ENCODE measurements at regions not wholly inside any gene's neighbourhood (a gene's known extent, or its start where the extent isn't known, plus 50 kb on each side); places are given as distances from the start of the nearest gene placed in this dataset.

DNA sequence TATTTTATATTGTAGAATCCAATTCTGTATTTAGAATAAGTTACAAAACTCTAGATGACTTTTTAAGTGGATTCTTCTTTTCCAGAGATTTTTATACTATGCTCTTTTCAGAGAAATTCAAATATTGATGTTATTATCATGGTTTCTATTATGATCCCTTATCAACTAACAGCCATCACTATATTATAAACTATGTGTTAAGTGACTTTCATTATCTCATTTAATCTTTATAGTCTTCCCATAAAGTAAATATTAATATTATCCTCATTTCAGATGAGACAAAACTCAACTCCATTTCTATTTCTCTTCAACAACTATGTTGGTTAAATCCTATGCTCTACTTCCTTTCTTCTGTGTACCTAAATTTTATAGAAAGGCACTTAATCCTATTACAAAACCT, 132.6 kb downstream of the ANKRD50 start:
- Histone ChIP-seq H3K27ac (ENCODE audit: low read length) (no peak overlapping the region), H3K4me2 (ENCODE audit: low read depth, low read length) (no peak overlapping the region), H3K27me3 (replicated peaks; ENCODE audit: insufficient read depth, low read length) (no peaks in the 10 kb centered on the region), H3K9me3 (replicated peaks; ENCODE audit: insufficient read depth, low read length) (no peaks in the 10 kb centered on the region), H3K9me2 (replicated peaks; ENCODE audit: insufficient read depth, low read length) (no peaks in the 10 kb centered on the region), H4K20me1 (ENCODE audit: insufficient read depth, low read length) (no peaks in the 10 kb centered on the region), H3K36me3 (replicated peaks; ENCODE audit: insufficient read depth, low read length) (no peaks in the 10 kb centered on the region), H3K4me1 (ENCODE audit: low read length) (peaks cover 6% of the 10 kb centered on the region; the same call in 1 of the 2 replicates), H3F3A (ENCODE audit: insufficient read depth, low read length) (no peaks in the 10 kb centered on the region), H3K9ac (ENCODE audit: low read length) (no peak overlapping the region), H3K79me2 (ENCODE audit: low read length) (no peaks in the 10 kb centered on the region), H2AFZ (ENCODE audit: low read length) (no peak overlapping the region), H3K4me3 (ENCODE audit: low read length) (no peak overlapping the region)
- TF ChIP-seq, protein P1, sequence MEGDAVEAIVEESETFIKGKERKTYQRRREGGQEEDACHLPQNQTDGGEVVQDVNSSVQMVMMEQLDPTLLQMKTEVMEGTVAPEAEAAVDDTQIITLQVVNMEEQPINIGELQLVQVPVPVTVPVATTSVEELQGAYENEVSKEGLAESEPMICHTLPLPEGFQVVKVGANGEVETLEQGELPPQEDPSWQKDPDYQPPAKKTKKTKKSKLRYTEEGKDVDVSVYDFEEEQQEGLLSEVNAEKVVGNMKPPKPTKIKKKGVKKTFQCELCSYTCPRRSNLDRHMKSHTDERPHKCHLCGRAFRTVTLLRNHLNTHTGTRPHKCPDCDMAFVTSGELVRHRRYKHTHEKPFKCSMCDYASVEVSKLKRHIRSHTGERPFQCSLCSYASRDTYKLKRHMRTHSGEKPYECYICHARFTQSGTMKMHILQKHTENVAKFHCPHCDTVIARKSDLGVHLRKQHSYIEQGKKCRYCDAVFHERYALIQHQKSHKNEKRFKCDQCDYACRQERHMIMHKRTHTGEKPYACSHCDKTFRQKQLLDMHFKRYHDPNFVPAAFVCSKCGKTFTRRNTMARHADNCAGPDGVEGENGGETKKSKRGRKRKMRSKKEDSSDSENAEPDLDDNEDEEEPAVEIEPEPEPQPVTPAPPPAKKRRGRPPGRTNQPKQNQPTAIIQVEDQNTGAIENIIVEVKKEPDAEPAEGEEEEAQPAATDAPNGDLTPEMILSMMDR (IDR thresholded peaks at IDR 0.05; ENCODE audit: low read length) = no peak
- no peak for TF ChIP-seq EZH2 (optimal IDR thresholded peaks at IDR 0.05; ENCODE audit: low read depth, low read length)
- TF ChIP-seq EZH2phosphoT487 (IDR thresholded peaks at IDR 0.05; ENCODE audit: low read length) = no peak
- DNase-seq = no peak

DNA sequence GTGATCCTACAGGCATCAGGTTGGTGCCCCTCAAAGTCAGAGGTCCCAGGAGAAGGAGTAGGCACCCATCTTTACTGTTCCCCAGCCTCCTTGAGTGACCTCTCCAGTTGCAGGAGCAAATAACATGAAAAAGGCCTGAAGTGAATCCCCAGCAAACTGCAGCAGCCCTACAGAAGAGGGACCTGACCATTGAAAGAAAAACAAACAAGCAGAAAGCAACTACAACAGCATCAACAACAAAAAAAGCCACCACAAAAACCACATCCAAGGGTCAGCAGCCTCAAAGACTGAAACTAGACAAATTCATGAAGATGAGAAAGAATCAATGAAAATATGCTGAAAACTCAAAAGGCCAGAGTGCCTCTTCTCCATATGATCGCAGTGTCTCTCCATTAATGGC, 128.7 kb downstream of the ANKRD50 start:
- Histone ChIP-seq H3K4me1 (ENCODE audit: low read length) (peaks cover 6% of the 10 kb centered on the region; the same call in 1 of the 2 replicates), H4K20me1 (ENCODE audit: insufficient read depth, low read length) (no peaks in the 10 kb centered on the region), H3K9ac (ENCODE audit: low read length) (no peak overlapping the region), H3F3A (ENCODE audit: insufficient read depth, low read length) (no peaks in the 10 kb centered on the region), H3K4me2 (ENCODE audit: low read depth, low read length) (no peak overlapping the region), H3K36me3 (replicated peaks; ENCODE audit: insufficient read depth, low read length) (no peaks in the 10 kb centered on the region), H3K79me2 (ENCODE audit: low read length) (no peaks in the 10 kb centered on the region), H3K27ac (ENCODE audit: low read length) (no peak overlapping the region), H2AFZ (ENCODE audit: low read length) (no peak overlapping the region), H3K9me3 (replicated peaks; ENCODE audit: insufficient read depth, low read length) (no peaks in the 10 kb centered on the region), H3K4me3 (ENCODE audit: low read length) (no peak overlapping the region), H3K27me3 (replicated peaks; ENCODE audit: insufficient read depth, low read length) (no peaks in the 10 kb centered on the region), H3K9me2 (replicated peaks; ENCODE audit: insufficient read depth, low read length) (no peaks in the 10 kb centered on the region)
- TF ChIP-seq, protein P1 (IDR thresholded peaks at IDR 0.05; ENCODE audit: low read length) = no peak
- no peak for TF ChIP-seq EZH2 (optimal IDR thresholded peaks at IDR 0.05; ENCODE audit: low read depth, low read length)
- TF ChIP-seq EZH2phosphoT487 (IDR thresholded peaks at IDR 0.05; ENCODE audit: low read length) = no peak
- peak; percentile 50 for DNase-seq

DNA sequence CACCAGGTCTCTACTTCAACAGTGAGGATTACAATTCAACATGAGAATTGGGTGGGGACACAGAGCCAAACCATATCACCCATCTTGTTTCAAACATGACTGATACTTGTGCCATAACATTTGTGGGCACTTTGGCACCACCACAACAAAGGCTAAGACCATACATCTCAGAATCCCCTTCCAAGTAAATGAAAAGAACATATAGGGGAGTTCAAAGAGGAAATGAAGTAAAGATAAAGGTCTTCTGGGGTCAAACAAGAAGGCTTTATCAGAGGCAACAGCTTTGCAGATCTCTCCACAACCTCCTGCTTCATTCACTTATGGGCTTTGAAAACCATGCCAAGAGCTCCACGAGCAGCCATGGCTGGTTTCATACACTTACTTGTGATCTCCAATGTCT, 122.7 kb downstream of the ANKRD50 start:
- no peak for DNase-seq
- H3K9ac ChIP-seq (ENCODE audit: low read length) = no peak overlapping the region
- peaks cover 12% of the 10 kb centered on the region for H3K4me1 ChIP-seq (ENCODE audit: low read length)
- H3F3A ChIP-seq (ENCODE audit: insufficient read depth, low read length) = no peaks in the 10 kb centered on the region
- H3K79me2 ChIP-seq (ENCODE audit: low read length) = no peaks in the 10 kb centered on the region
- no peak for TF ChIP-seq EZH2 (optimal IDR thresholded peaks at IDR 0.05; ENCODE audit: low read depth, low read length)
- TF ChIP-seq, protein P1 (IDR thresholded peaks at IDR 0.05; ENCODE audit: low read length) = no peak
- no peak for TF ChIP-seq EZH2phosphoT487 (IDR thresholded peaks at IDR 0.05; ENCODE audit: low read length)
- no peaks in the 10 kb centered on the region for H4K20me1 ChIP-seq (ENCODE audit: insufficient read depth, low read length)
- H3K9me3 ChIP-seq (replicated peaks; ENCODE audit: insufficient read depth, low read length) = no peaks in the 10 kb centered on the region
- H3K36me3 ChIP-seq (replicated peaks; ENCODE audit: insufficient read depth, low read length) = no peaks in the 10 kb centered on the region
- H2AFZ ChIP-seq (ENCODE audit: low read length) = no peak overlapping the region
- no peak overlapping the region for H3K4me2 ChIP-seq (ENCODE audit: low read depth, low read length)
- H3K9me2 ChIP-seq (replicated peaks; ENCODE audit: insufficient read depth, low read length) = no peaks in the 10 kb centered on the region
- H3K4me3 ChIP-seq (ENCODE audit: low read length) = no peak overlapping the region
- H3K27ac ChIP-seq (ENCODE audit: low read length) = no peak overlapping the region; the same call in 1 of the 2 replicates
- no peaks in the 10 kb centered on the region for H3K27me3 ChIP-seq (replicated peaks; ENCODE audit: insufficient read depth, low read length)

Measured in MM.1S (cell line).